ENCODE measurements at regions not wholly inside any gene's neighbourhood (a gene's known extent, or its start where the extent isn't known, plus 50 kb on each side); places are given as distances from the start of the nearest gene placed in this dataset.

DNA sequence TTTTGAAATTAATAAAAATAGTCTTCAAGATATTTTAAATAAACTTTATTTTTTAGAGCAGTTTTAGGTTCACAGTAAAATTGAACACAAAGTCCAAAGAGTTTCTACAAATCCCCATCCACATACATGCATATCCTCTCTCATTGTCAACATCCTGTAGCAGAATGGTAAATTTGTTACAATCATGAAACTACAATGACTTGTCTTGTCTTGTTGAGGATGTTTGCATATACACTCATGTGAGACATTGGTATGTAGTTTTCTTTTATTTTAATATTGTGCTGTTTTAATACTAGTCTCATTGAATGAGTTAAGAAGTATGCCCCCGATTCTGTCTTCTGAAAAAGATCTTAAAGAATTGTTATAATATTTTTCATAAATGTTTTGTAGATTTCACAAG lies 447.0 kb upstream of the EDIL3 start:
- no peaks in the 10 kb centered on the region for H3K36me3 Mint-ChIP-seq
- no peak overlapping the region for H3K27ac Mint-ChIP-seq
- TF ChIP-seq, protein P1, sequence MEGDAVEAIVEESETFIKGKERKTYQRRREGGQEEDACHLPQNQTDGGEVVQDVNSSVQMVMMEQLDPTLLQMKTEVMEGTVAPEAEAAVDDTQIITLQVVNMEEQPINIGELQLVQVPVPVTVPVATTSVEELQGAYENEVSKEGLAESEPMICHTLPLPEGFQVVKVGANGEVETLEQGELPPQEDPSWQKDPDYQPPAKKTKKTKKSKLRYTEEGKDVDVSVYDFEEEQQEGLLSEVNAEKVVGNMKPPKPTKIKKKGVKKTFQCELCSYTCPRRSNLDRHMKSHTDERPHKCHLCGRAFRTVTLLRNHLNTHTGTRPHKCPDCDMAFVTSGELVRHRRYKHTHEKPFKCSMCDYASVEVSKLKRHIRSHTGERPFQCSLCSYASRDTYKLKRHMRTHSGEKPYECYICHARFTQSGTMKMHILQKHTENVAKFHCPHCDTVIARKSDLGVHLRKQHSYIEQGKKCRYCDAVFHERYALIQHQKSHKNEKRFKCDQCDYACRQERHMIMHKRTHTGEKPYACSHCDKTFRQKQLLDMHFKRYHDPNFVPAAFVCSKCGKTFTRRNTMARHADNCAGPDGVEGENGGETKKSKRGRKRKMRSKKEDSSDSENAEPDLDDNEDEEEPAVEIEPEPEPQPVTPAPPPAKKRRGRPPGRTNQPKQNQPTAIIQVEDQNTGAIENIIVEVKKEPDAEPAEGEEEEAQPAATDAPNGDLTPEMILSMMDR (conservative IDR thresholded peaks at IDR 0.05): no peak
- H3K4me3 Mint-ChIP-seq: no peak overlapping the region
- no peaks in the 10 kb centered on the region for H3K4me1 Mint-ChIP-seq (ENCODE audit: unreplicated experiment)
- H3K27me3 Mint-ChIP-seq: no peaks in the 10 kb centered on the region
- DNase-seq (ENCODE audit: extremely low spot score, unreplicated experiment): no peak
- H3K9me3 Mint-ChIP-seq: peaks cover 10% of the 10 kb centered on the region

- no peak for DNase-seq (ENCODE audit: extremely low spot score, unreplicated experiment)
- Mint-ChIP-seq H3K4me3 (no peak overlapping the region), H3K27me3 (no peaks in the 10 kb centered on the region), H3K36me3 (no peaks in the 10 kb centered on the region), H3K4me1 (ENCODE audit: unreplicated experiment) (no peaks in the 10 kb centered on the region), H3K9me3 (peaks cover 10% of the 10 kb centered on the region), H3K27ac (no peak overlapping the region)
- TF ChIP-seq, protein P1 (conservative IDR thresholded peaks at IDR 0.05): no peak
These were observed 445.6 kb upstream of the EDIL3 start for GRCh38 chr5:84830265-84830664.

- TF ChIP-seq, protein P1 (conservative IDR thresholded peaks at IDR 0.05): no peak
- Mint-ChIP-seq H3K4me3 (no peak overlapping the region), H3K36me3 (no peaks in the 10 kb centered on the region), H3K4me1 (ENCODE audit: unreplicated experiment) (no peaks in the 10 kb centered on the region), H3K27ac (no peak overlapping the region), H3K9me3 (peaks cover 4% of the 10 kb centered on the region), H3K27me3 (no peaks in the 10 kb centered on the region)
- DNase-seq (ENCODE audit: extremely low spot score, unreplicated experiment): no peak
These were observed 440.9 kb upstream of the EDIL3 start for GRCh38 chr5:84825606-84826005.

DNA sequence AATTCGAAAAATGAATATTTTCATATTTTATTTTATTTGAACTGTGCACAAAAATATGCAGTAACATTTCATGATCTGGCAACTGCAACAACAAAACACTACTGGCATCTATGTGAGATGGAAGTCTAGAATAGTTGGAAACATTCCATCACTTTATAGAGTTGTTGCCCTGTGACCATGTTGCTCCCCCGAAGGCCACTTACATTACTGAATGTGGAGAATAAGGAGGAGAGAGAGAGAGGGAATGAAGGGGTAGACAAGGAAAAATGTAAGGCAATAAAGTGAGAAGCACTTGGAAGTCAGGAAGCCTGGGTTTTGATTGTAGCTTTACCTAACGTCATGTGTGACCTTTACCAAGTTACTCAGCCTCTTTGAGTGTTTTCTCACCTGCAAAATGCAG lies 437.2 kb upstream of the EDIL3 start:
- Mint-ChIP-seq H3K9me3 (no peaks in the 10 kb centered on the region), H3K27ac (no peak overlapping the region), H3K4me3 (no peak overlapping the region), H3K4me1 (ENCODE audit: unreplicated experiment) (peaks cover 4% of the 10 kb centered on the region), H3K27me3 (no peaks in the 10 kb centered on the region), H3K36me3 (no peaks in the 10 kb centered on the region)
- TF ChIP-seq, protein P1 (conservative IDR thresholded peaks at IDR 0.05): no peak
- DNase-seq (ENCODE audit: extremely low spot score, unreplicated experiment): no peak

- no peaks in the 10 kb centered on the region for H3K9me3 Mint-ChIP-seq
- H3K36me3 Mint-ChIP-seq: no peaks in the 10 kb centered on the region
- H3K27me3 Mint-ChIP-seq: no peaks in the 10 kb centered on the region
- no peak overlapping the region for H3K27ac Mint-ChIP-seq
- TF ChIP-seq, protein P1 (conservative IDR thresholded peaks at IDR 0.05): no peak
- DNase-seq (ENCODE audit: extremely low spot score, unreplicated experiment): no peak
- peaks cover 17% of the 10 kb centered on the region for H3K4me1 Mint-ChIP-seq (ENCODE audit: unreplicated experiment)
- no peak overlapping the region for H3K4me3 Mint-ChIP-seq
These were observed 433.3 kb upstream of the EDIL3 start for GRCh38 chr5:84817953-84818352.

Measured in type B pancreatic cell (in vitro differentiated cells).